ENCODE measurements at regions not wholly inside any gene's neighbourhood (a gene's known extent, or its start where the extent isn't known, plus 50 kb on each side); places are given as distances from the start of the nearest gene placed in this dataset.

- no peak overlapping the region for H3K4me3 ChIP-seq (replicated peaks; ENCODE audit: low read depth, low read length)
- TF ChIP-seq CTCF (IDR thresholded peaks at IDR 0.05; ENCODE audit: low read depth, low read length, missing control alignments), result no peak
- DNase-seq (ENCODE audit: extremely low read depth, low read depth), result no peak
Observed at GRCh38 chr2:120572226-120572625, 163.4 kb upstream of the GLI2 start.

GRCh38 chr2:120574620-120575019 is 161.0 kb upstream of the GLI2 start:
- no peak overlapping the region for H3K4me3 ChIP-seq (replicated peaks; ENCODE audit: low read depth, low read length)
- TF ChIP-seq CTCF (IDR thresholded peaks at IDR 0.05; ENCODE audit: low read depth, low read length, missing control alignments), result no peak
- DNase-seq (ENCODE audit: extremely low read depth, low read depth), result no peak

GRCh38 chr2:120575966-120576365 is 159.7 kb upstream of the GLI2 start:
- no peak for DNase-seq (ENCODE audit: extremely low read depth, low read depth)
- no peak for TF ChIP-seq CTCF (IDR thresholded peaks at IDR 0.05; ENCODE audit: low read depth, low read length, missing control alignments)
- no peak overlapping the region for H3K4me3 ChIP-seq (replicated peaks; ENCODE audit: low read depth, low read length)

GRCh38 chr2:120576509-120577474 is 158.9 kb upstream of the GLI2 start:
- TF ChIP-seq CTCF (IDR thresholded peaks at IDR 0.05; ENCODE audit: low read depth, low read length, missing control alignments), result no peak
- H3K4me3 ChIP-seq (replicated peaks; ENCODE audit: low read depth, low read length), result no peak overlapping the region

GRCh38 chr2:120577721-120578295 is 157.9 kb upstream of the GLI2 start:
- no peak overlapping the region for H3K4me3 ChIP-seq (replicated peaks; ENCODE audit: low read depth, low read length)
- DNase-seq (ENCODE audit: extremely low read depth, low read depth), result no peak
- TF ChIP-seq CTCF (IDR thresholded peaks at IDR 0.05; ENCODE audit: low read depth, low read length, missing control alignments), result no peak

More at GRCh38 chr2:120576509-120577474, 158.9 kb upstream of the GLI2 start:
- no peak for DNase-seq (ENCODE audit: extremely low read depth, low read depth)

GRCh38 chr2:120578576-120579352 is 156.9 kb upstream of the GLI2 start:
- H3K4me3 ChIP-seq (replicated peaks; ENCODE audit: low read depth, low read length), result no peak overlapping the region
- no peak for TF ChIP-seq CTCF (IDR thresholded peaks at IDR 0.05; ENCODE audit: low read depth, low read length, missing control alignments)
- no peak for DNase-seq (ENCODE audit: extremely low read depth, low read depth)

Data from HFF-Myc (cell line).